ENCODE measurements at regions not wholly inside any gene's neighbourhood (a gene's known extent, or its start where the extent isn't known, plus 50 kb on each side); places are given as distances from the start of the nearest gene placed in this dataset.

GRCh38 chr15:87196498-87196897, 1060.0 kb downstream of the NTRK3 start:
- POLR2A ChIA-PET: no interaction called here
- H3K4me1 Mint-ChIP-seq (ENCODE audit: low read depth): no peaks in the 10 kb centered on the region

GRCh38 chr15:87193481-87193880, 1063.1 kb downstream of the NTRK3 start:
- ChIA-PET CTCF (no interaction called here), POLR2A (interaction anchor here (0.6 kb wide), 1 partner anchor 1200 kb away, joined by 3 read pairs; no protein-coding TSS in a partner anchor)
- H3K36me3 Mint-ChIP-seq: no peaks in the 10 kb centered on the region
- no peaks in the 10 kb centered on the region for H3K27me3 Mint-ChIP-seq
- H3K9me3 Mint-ChIP-seq: no peaks in the 10 kb centered on the region
- H3K4me1 Mint-ChIP-seq (ENCODE audit: low read depth): no peaks in the 10 kb centered on the region
- DNase-seq: no peak
- intact Hi-C loops (cut with micrococcal nuclease): no loop called here
- no peak overlapping the region for H3K27ac Mint-ChIP-seq
- H3K4me3 Mint-ChIP-seq: no peak overlapping the region

More at GRCh38 chr15:87196498-87196897, 1060.0 kb downstream of the NTRK3 start:
- no peak for DNase-seq
- H3K4me3 Mint-ChIP-seq: no peak overlapping the region
- no peak overlapping the region for H3K27ac Mint-ChIP-seq
- no peaks in the 10 kb centered on the region for H3K9me3 Mint-ChIP-seq
- intact Hi-C loops (cut with micrococcal nuclease): no loop called here
- CTCF ChIA-PET: no interaction called here
- no peaks in the 10 kb centered on the region for H3K36me3 Mint-ChIP-seq
- H3K27me3 Mint-ChIP-seq: no peaks in the 10 kb centered on the region

- Mint-ChIP-seq H3K36me3 (no peaks in the 10 kb centered on the region), H3K27ac (no peak overlapping the region), H3K9me3 (no peaks in the 10 kb centered on the region), H3K4me3 (no peak overlapping the region), H3K27me3 (no peaks in the 10 kb centered on the region), H3K4me1 (ENCODE audit: low read depth) (no peaks in the 10 kb centered on the region)
- intact Hi-C loops (cut with micrococcal nuclease): no loop called here
- CTCF ChIA-PET: interaction anchor here (0.6 kb wide), 1 partner anchor 305 kb away, joined by 3 read pairs; no protein-coding TSS in a partner anchor
- POLR2A ChIA-PET: no interaction called here
- DNase-seq: no peak
These were observed 1088.0 kb downstream of the AGBL1 start for GRCh38 chr15:87167706-87168105.

GRCh38 chr15:87167055-87167454, 1087.4 kb downstream of the AGBL1 start:
- intact Hi-C loops (cut with micrococcal nuclease): no loop called here
- H3K27ac Mint-ChIP-seq: no peak overlapping the region
- no peak overlapping the region for H3K4me3 Mint-ChIP-seq
- H3K4me1 Mint-ChIP-seq (ENCODE audit: low read depth): no peaks in the 10 kb centered on the region
- no peaks in the 10 kb centered on the region for H3K27me3 Mint-ChIP-seq
- ChIA-PET CTCF (no interaction called here), POLR2A (no interaction called here)
- H3K9me3 Mint-ChIP-seq: no peaks in the 10 kb centered on the region
- H3K36me3 Mint-ChIP-seq: no peaks in the 10 kb centered on the region
- DNase-seq: no peak

- Mint-ChIP-seq H3K36me3 (no peaks in the 10 kb centered on the region), H3K4me1 (ENCODE audit: low read depth) (no peaks in the 10 kb centered on the region), H3K27ac (no peak overlapping the region), H3K4me3 (no peak overlapping the region), H3K27me3 (peaks cover 3% of the 10 kb centered on the region), H3K9me3 (peaks cover 5% of the 10 kb centered on the region)
- ChIA-PET CTCF (no interaction called here), POLR2A (no interaction called here)
- intact Hi-C loops (cut with micrococcal nuclease): no loop called here
- DNase-seq: no peak
These were observed 1076.1 kb downstream of the AGBL1 start for GRCh38 chr15:87155771-87156170.

- Mint-ChIP-seq H3K36me3 (no peaks in the 10 kb centered on the region), H3K4me3 (no peak overlapping the region), H3K27me3 (no peaks in the 10 kb centered on the region), H3K27ac (no peak overlapping the region), H3K4me1 (ENCODE audit: low read depth) (no peaks in the 10 kb centered on the region), H3K9me3 (peaks cover 5% of the 10 kb centered on the region)
- intact Hi-C loops (cut with micrococcal nuclease): no loop called here
- CTCF ChIA-PET: no interaction called here
- no peak for DNase-seq
- POLR2A ChIA-PET: no interaction called here
These were observed 1075.1 kb downstream of the AGBL1 start for GRCh38 chr15:87154761-87155160.

- peaks cover 2% of the 10 kb centered on the region for H3K27me3 Mint-ChIP-seq
- H3K27ac Mint-ChIP-seq: no peak overlapping the region
- POLR2A ChIA-PET: no interaction called here
- intact Hi-C loops (cut with micrococcal nuclease): no loop called here
- peaks cover 4% of the 10 kb centered on the region for H3K9me3 Mint-ChIP-seq
- no peaks in the 10 kb centered on the region for H3K36me3 Mint-ChIP-seq
- no peaks in the 10 kb centered on the region for H3K4me1 Mint-ChIP-seq (ENCODE audit: low read depth)
- no peak overlapping the region for H3K4me3 Mint-ChIP-seq
- CTCF ChIA-PET: no interaction called here
- no peak for DNase-seq
These were observed 1071.6 kb downstream of the AGBL1 start for GRCh38 chr15:87151202-87151748.

GRCh38 chr15:87145696-87146095, 1066.0 kb downstream of the AGBL1 start:
- H3K36me3 Mint-ChIP-seq: peaks cover 2% of the 10 kb centered on the region
- POLR2A ChIA-PET: no interaction called here

GRCh38 chr15:87144775-87145174, 1065.1 kb downstream of the AGBL1 start:
- no peak overlapping the region for H3K27ac Mint-ChIP-seq

More at GRCh38 chr15:87145696-87146095, 1066.0 kb downstream of the AGBL1 start:
- Mint-ChIP-seq H3K27me3 (peaks cover 5% of the 10 kb centered on the region), H3K4me1 (ENCODE audit: low read depth) (no peaks in the 10 kb centered on the region), H3K9me3 (peaks cover 21% of the 10 kb centered on the region), H3K27ac (no peak overlapping the region), H3K4me3 (no peak overlapping the region)
- intact Hi-C loops (cut with micrococcal nuclease): no loop called here
- no peak for DNase-seq
- CTCF ChIA-PET: interaction anchor here (0.6 kb wide), 1 partner anchor 28 kb away, joined by 3 read pairs; no protein-coding TSS in a partner anchor

GRCh38 chr15:87142096-87142495, 1062.4 kb downstream of the AGBL1 start:
- Mint-ChIP-seq H3K27ac (no peak overlapping the region), H3K36me3 (peaks cover 2% of the 10 kb centered on the region), H3K4me1 (ENCODE audit: low read depth) (no peaks in the 10 kb centered on the region), H3K9me3 (peaks cover 18% of the 10 kb centered on the region), H3K27me3 (peaks cover 4% of the 10 kb centered on the region), H3K4me3 (no peak overlapping the region)
- POLR2A ChIA-PET: no interaction called here
- intact Hi-C loops (cut with micrococcal nuclease): no loop called here
- DNase-seq: no peak
- CTCF ChIA-PET: no interaction called here

More at GRCh38 chr15:87144775-87145174, 1065.1 kb downstream of the AGBL1 start:
- ChIA-PET CTCF (no interaction called here), POLR2A (no interaction called here)
- Mint-ChIP-seq H3K27me3 (peaks cover 5% of the 10 kb centered on the region), H3K36me3 (peaks cover 2% of the 10 kb centered on the region), H3K4me1 (ENCODE audit: low read depth) (no peaks in the 10 kb centered on the region), H3K9me3 (peaks cover 21% of the 10 kb centered on the region), H3K4me3 (no peak overlapping the region)
- no peak for DNase-seq
- intact Hi-C loops (cut with micrococcal nuclease): no loop called here

GRCh38 chr15:87135109-87135508, 1055.4 kb downstream of the AGBL1 start:
- peaks cover 2% of the 10 kb centered on the region for H3K9me3 Mint-ChIP-seq
- H3K27me3 Mint-ChIP-seq: no peaks in the 10 kb centered on the region
- no peak overlapping the region for H3K27ac Mint-ChIP-seq
- no peak overlapping the region for H3K4me3 Mint-ChIP-seq
- H3K4me1 Mint-ChIP-seq (ENCODE audit: low read depth): no peaks in the 10 kb centered on the region
- no peak for DNase-seq
- H3K36me3 Mint-ChIP-seq: no peaks in the 10 kb centered on the region
- intact Hi-C loops (cut with micrococcal nuclease): no loop called here
- POLR2A ChIA-PET: no interaction called here
- CTCF ChIA-PET: no interaction called here

- peaks cover 2% of the 10 kb centered on the region for H3K9me3 Mint-ChIP-seq
- ChIA-PET POLR2A (no interaction called here), CTCF (no interaction called here)
- no peak overlapping the region for H3K27ac Mint-ChIP-seq
- no peaks in the 10 kb centered on the region for H3K36me3 Mint-ChIP-seq
- H3K4me1 Mint-ChIP-seq (ENCODE audit: low read depth): no peaks in the 10 kb centered on the region
- no peak for DNase-seq
- no peak overlapping the region for H3K4me3 Mint-ChIP-seq
- no peaks in the 10 kb centered on the region for H3K27me3 Mint-ChIP-seq
- intact Hi-C loops (cut with micrococcal nuclease): no loop called here
These were observed 1054.0 kb downstream of the AGBL1 start for GRCh38 chr15:87133704-87134103.

- ChIA-PET POLR2A (no interaction called here), CTCF (no interaction called here)
- intact Hi-C loops (cut with micrococcal nuclease): no loop called here
- no peak for DNase-seq
- H3K9me3 Mint-ChIP-seq: peaks cover 2% of the 10 kb centered on the region
- H3K4me3 Mint-ChIP-seq: no peak overlapping the region
- no peaks in the 10 kb centered on the region for H3K4me1 Mint-ChIP-seq (ENCODE audit: low read depth)
- H3K27ac Mint-ChIP-seq: no peak overlapping the region
- no peaks in the 10 kb centered on the region for H3K36me3 Mint-ChIP-seq
- H3K27me3 Mint-ChIP-seq: no peaks in the 10 kb centered on the region
These were observed 1051.4 kb downstream of the AGBL1 start for GRCh38 chr15:87131067-87131466.

Measured in activated CD4-positive, alpha-beta memory T cell treated with anti-CD3 and anti-CD28 coated beads for 36 hours (primary cell).